HCT116 (cell line): ENCODE measurements at regions not wholly inside any gene's neighbourhood (a gene's known extent, or its start where the extent isn't known, plus 50 kb on each side); places are given as distances from the start of the nearest gene placed in this dataset.
A peak's percentile ranks its signal among the peaks of the same experiment; 100 is the strongest.

Experiments used
- ATAC-seq: fragments of 200-7000 bp; cut with Tn5 transposase; 2 replicates; pipeline ENCODE4 v1.9.1; 2020; ENCODE audit warnings: mild to moderate bottlenecking, moderate library complexity
- BruUV-seq: library from RNA; stranded (reverse); fragments of 400-500 nt; replicated peaks from 2 replicates; lab custom pipeline; 2021; lab: Mats Ljungman, UMichigan
- CTCF ChIA-PET: fragments of 300-600 bp; sonication (Branson Sonifier 250); formaldehyde crosslinking; loops from one replicate; lab custom pipeline; 2021; ENCODE audit warnings: antibody characterized with exemption; lab: Charles Lee
- POLR2A ChIA-PET: fragments of 300-600, 350-600 bp; sonication (Branson Sonifier 250); formaldehyde crosslinking; loops from one replicate; lab custom pipeline; 2021; ENCODE audit warnings: antibody characterized with exemption; lab: Charles Lee
- RAD21 ChIA-PET, 2 experiments: fragments of 300-600 bp; sonication (Branson Sonifier 250); formaldehyde crosslinking; loops; one replicate each; lab custom pipeline; 2023; ENCODE audit warnings: low total read pairs in 2 of 2; ENCODE audit not compliant: uncharacterized antibody in 2 of 2, unreplicated experiment in 2 of 2, low non-redundant PET in 1 of 2; lab: Charles Lee
- DNase-seq: peaks from one replicate; pipeline ENCODE4 v3.0.0-alpha.2; 2010; ENCODE audit warnings: low read depth, low spot score
- H2AFZ ChIP-seq: fragments of 200-600 bp; shearing (Covaris generic), sonication (generic); 2 replicates; pipeline ENCODE4 v1.6.1; 2017; ENCODE audit warnings: low read depth, mixed run types, mixed read lengths, antibody characterized with exemption, low read length; ENCODE audit not compliant: poor library complexity, severe bottlenecking
- H3K27ac ChIP-seq: 2 replicates; pipeline ENCODE4 v1.5.1; 2012; ENCODE audit warnings: low read depth, low read length
- H3K27me3 ChIP-seq: fragments of 200-600 bp; sonication (generic); 2 replicates; pipeline ENCODE4 v1.6.1; 2016; ENCODE audit warnings: mixed run types, low read length, mixed read lengths; ENCODE audit not compliant: insufficient read depth
- H3K36me3 ChIP-seq, 2 experiments: fragments of 200-500 bp in 1 of 2; fragments of 200-600 bp in 1 of 2; sonication (Bioruptor generic) in 1 of 2; sonication (generic) in 1 of 2; 2 replicates each; pipeline versions ENCODE4 v1.5.1 to v1.6.1; 2014 to 2016; ENCODE audit warnings: low read length in 2 of 2, inconsistent platforms in 1 of 2, mixed read lengths in 1 of 2, mixed run types in 1 of 2; ENCODE audit not compliant: insufficient read depth in 2 of 2, control insufficient read depth in 1 of 2
- H3K4me1 ChIP-seq, 2 experiments: fragments of 200-600 bp in 1 of 2; sonication (generic) in 1 of 2; 2 replicates each; pipeline versions ENCODE4 v1.5.1 to v1.6.1; 2012 to 2017; ENCODE audit warnings: low read length in 2 of 2, inconsistent platforms in 1 of 2, mild to moderate bottlenecking in 1 of 2, mixed read lengths in 1 of 2, mixed run types in 1 of 2, moderate library complexity in 1 of 2; ENCODE audit not compliant: insufficient read depth in 2 of 2, control insufficient read depth in 1 of 2
- H3K4me2 ChIP-seq: fragments of 200-600 bp; sonication (generic); 2 replicates; pipeline ENCODE4 v1.6.1; 2017; ENCODE audit warnings: mixed run types, low read length, mixed read lengths
- H3K4me3 ChIP-seq, 2 experiments: fragments of 200-600 bp in 1 of 2; sonication (generic) in 1 of 2; replicated peaks in 1 of 2; 2 replicates each; pipeline ENCODE4 v1.5.1; 2011 to 2016; ENCODE audit warnings: low read length in 2 of 2, control low read depth in 1 of 2, low read depth in 1 of 2, mild to moderate bottlenecking in 1 of 2, mixed read lengths in 1 of 2, mixed run types in 1 of 2
- H3K79me2 ChIP-seq: fragments of 200-600 bp; sonication (generic); 2 replicates; pipeline ENCODE4 v1.6.1; 2017; ENCODE audit warnings: mild to moderate bottlenecking, mixed run types, low read length, moderate library complexity, mixed read lengths; ENCODE audit not compliant: insufficient read depth
- H3K9ac ChIP-seq: fragments of 200-600 bp; sonication (generic); 2 replicates; pipeline ENCODE4 v1.6.1; 2016; ENCODE audit warnings: low read length, mixed read lengths
- H3K9me2 ChIP-seq: fragments of 200-600 bp; sonication (generic), shearing (Covaris generic); 2 replicates; pipeline ENCODE4 v1.6.1; 2017; ENCODE audit warnings: mixed run types, mild to moderate bottlenecking, moderate library complexity; ENCODE audit not compliant: insufficient read depth
- H3K9me3 ChIP-seq, 2 experiments: fragments of 200-500 bp in 1 of 2; fragments of 200-600 bp in 1 of 2; sonication (Bioruptor generic) in 1 of 2; sonication (generic) in 1 of 2; 2 replicates each; pipeline ENCODE4 v1.6.1; 2014 to 2017; ENCODE audit warnings: low read length in 2 of 2, mixed read lengths in 2 of 2, inconsistent platforms in 1 of 2, low read depth in 1 of 2, mild to moderate bottlenecking in 1 of 2, mixed run types in 1 of 2, moderate library complexity in 1 of 2; ENCODE audit not compliant: control insufficient read depth in 1 of 2, insufficient read depth in 1 of 2
- H4K20me1 ChIP-seq: fragments of 200-600 bp; sonication (generic), shearing (Covaris generic); 2 replicates; pipeline ENCODE4 v1.6.1; 2017; ENCODE audit warnings: mixed run types, mild to moderate bottlenecking, moderate library complexity; ENCODE audit not compliant: insufficient read depth
- JUND ChIP-seq: IDR thresholded peaks from 2 replicates; pipeline ENCODE4 v1.6.1; 2012
- TCF7L2 ChIP-seq: IDR thresholded peaks from 2 replicates; pipeline ENCODE4 v1.7.0; 2011; ENCODE audit warnings: borderline replicate concordance, inconsistent platforms; ENCODE audit not compliant: insufficient read depth, insufficient read length; ENCODE audit errors: extremely low read depth
- intact Hi-C: fragments of 100-400 bp; cut with micrococcal nuclease; formaldehyde crosslinking; loops from 2 replicates; pipeline ENCODE4 v1.10.0; 2022
- TF ChIP-seq, protein P1 (sequence below), 3 experiments: fragments of 200-600 bp in 1 of 3; sonication (generic) in 1 of 3; IDR thresholded peaks in 2 of 3; conservative IDR thresholded peaks in 1 of 3; 2 replicates each; pipeline ENCODE4 v1.5.1; 2012 to 2017; ENCODE audit warnings: low read depth in 2 of 3, low read length in 2 of 3, antibody characterized with exemption in 1 of 3, borderline replicate concordance in 1 of 3, control low read depth in 1 of 3, mild to moderate bottlenecking in 1 of 3, mixed read lengths in 1 of 3, mixed run types in 1 of 3, moderate library complexity in 1 of 3; ENCODE audit not compliant: insufficient read depth in 1 of 3

GRCh38 chr17:33521784-33522183 is 228.7 kb upstream of the ASIC2 start:
- no peaks in the 10 kb centered on the region for H3K27me3 ChIP-seq
- peak; percentile 60; the same call in 1 of the 2 replicates for ATAC-seq
- CTCF ChIA-PET, result no interaction called here

DNA sequence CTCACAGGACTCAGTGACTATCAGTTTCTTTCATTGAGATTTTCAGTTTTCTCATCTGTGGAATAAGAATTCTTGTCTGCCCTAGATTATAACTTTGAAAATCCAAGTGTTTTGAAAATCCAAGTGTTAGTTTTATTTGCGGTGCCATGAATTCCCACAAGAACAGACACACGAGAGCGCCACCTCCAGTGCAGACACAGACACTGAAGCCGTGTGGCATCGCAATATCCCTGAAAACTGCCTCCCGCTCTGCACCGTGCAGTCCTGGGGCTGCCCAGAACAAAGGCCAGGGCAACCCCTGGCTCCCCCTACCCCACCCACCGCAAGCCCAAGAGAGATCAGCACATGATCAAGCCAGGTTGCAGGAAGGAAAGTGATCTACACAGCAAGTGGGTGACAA is 229.5 kb upstream of the ASIC2 start:
- DNase-seq, result no peak
- intact Hi-C loops, result no loop called here
- H4K20me1 ChIP-seq, result no peaks in the 10 kb centered on the region
- H3K4me2 ChIP-seq, result no peak overlapping the region
- no peaks in the 10 kb centered on the region for H3K9me2 ChIP-seq
- H3K27me3 ChIP-seq, result no peaks in the 10 kb centered on the region
- no peaks in the 10 kb centered on the region for H3K36me3 ChIP-seq
- H3K9me3 ChIP-seq, result peaks cover 0 to 8% of the 10 kb centered on the region in 2 experiments; a peak in 2 of 4 replicates
- RAD21 ChIA-PET, result no interaction called here
- no peaks in the 10 kb centered on the region for H3K4me1 ChIP-seq
- TF ChIP-seq JUND, result no peak
- TF ChIP-seq, protein P1, sequence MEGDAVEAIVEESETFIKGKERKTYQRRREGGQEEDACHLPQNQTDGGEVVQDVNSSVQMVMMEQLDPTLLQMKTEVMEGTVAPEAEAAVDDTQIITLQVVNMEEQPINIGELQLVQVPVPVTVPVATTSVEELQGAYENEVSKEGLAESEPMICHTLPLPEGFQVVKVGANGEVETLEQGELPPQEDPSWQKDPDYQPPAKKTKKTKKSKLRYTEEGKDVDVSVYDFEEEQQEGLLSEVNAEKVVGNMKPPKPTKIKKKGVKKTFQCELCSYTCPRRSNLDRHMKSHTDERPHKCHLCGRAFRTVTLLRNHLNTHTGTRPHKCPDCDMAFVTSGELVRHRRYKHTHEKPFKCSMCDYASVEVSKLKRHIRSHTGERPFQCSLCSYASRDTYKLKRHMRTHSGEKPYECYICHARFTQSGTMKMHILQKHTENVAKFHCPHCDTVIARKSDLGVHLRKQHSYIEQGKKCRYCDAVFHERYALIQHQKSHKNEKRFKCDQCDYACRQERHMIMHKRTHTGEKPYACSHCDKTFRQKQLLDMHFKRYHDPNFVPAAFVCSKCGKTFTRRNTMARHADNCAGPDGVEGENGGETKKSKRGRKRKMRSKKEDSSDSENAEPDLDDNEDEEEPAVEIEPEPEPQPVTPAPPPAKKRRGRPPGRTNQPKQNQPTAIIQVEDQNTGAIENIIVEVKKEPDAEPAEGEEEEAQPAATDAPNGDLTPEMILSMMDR (IDR thresholded peaks at IDR 0.05 in 2 of 3, conservative IDR thresholded peaks at IDR 0.05 in 1 of 3; ENCODE audit: borderline replicate concordance in 1 of 3, insufficient read depth in 1 of 3, low read depth in 2 of 3, low read length in 2 of 3), result 0 out of 6 replicates have a peak, but pooled peaks of 1 of the 3 experiments have one; percentile 13
- CTCF ChIA-PET, result no interaction called here
- BruUV-seq, result no TSS peak
- H3K9ac ChIP-seq, result no peak overlapping the region
- H3K79me2 ChIP-seq, result no peaks in the 10 kb centered on the region
- H3K4me3 ChIP-seq, result no peak overlapping the region
- H2AFZ ChIP-seq, result no peak overlapping the region
- POLR2A ChIA-PET, result no interaction called here
- H3K27ac ChIP-seq, result no peak overlapping the region
- ATAC-seq, result no peak

More at GRCh38 chr17:33521784-33522183, 228.7 kb upstream of the ASIC2 start:
- H3K4me1 ChIP-seq, result no peaks in the 10 kb centered on the region
- H2AFZ ChIP-seq, result no peak overlapping the region
- no TSS peak for BruUV-seq
- ChIA-PET RAD21 (no interaction called here), POLR2A (no interaction called here)
- no peaks in the 10 kb centered on the region for H3K36me3 ChIP-seq
- no peak overlapping the region for H3K9ac ChIP-seq
- no peaks in the 10 kb centered on the region for H3K9me2 ChIP-seq
- no peaks in the 10 kb centered on the region for H3K79me2 ChIP-seq
- intact Hi-C loops, result no loop called here
- H3K4me2 ChIP-seq, result no peak overlapping the region
- H3K9me3 ChIP-seq, result peaks cover 0 to 2% of the 10 kb centered on the region in 2 experiments; a peak in 2 of 4 replicates
- H4K20me1 ChIP-seq, result no peaks in the 10 kb centered on the region
- no peak for DNase-seq
- no peak overlapping the region for H3K4me3 ChIP-seq
- TF ChIP-seq, protein P1 (IDR thresholded peaks at IDR 0.05 in 2 of 3, conservative IDR thresholded peaks at IDR 0.05 in 1 of 3; ENCODE audit: borderline replicate concordance in 1 of 3, insufficient read depth in 1 of 3, low read depth in 2 of 3, low read length in 2 of 3), result peak in 2 of 3 experiments; percentile 32 to 42; a peak in 2 of 6 replicates
- TF ChIP-seq TCF7L2, result no peak
- no peak overlapping the region for H3K27ac ChIP-seq
